ENCODE measurements at regions not wholly inside any gene's neighbourhood (a gene's known extent, or its start where the extent isn't known, plus 50 kb on each side); places are given as distances from the start of the nearest gene placed in this dataset.

- TF ChIP-seq POLR2A (IDR thresholded peaks at IDR 0.05), result no peak
- no peak for TF ChIP-seq EP300 (IDR thresholded peaks at IDR 0.05)
- no peak for TF ChIP-seq CTCF (IDR thresholded peaks at IDR 0.05)
- Histone ChIP-seq H3K36me3 (no peaks in the 10 kb centered on the region), H3K9me3 (peaks cover 0 to 14% (median 0%) of the 10 kb centered on the region in 4 donors), H3K4me1 (peaks cover 0 to 16% (median 5%) of the 10 kb centered on the region in 4 donors), H3K27ac (peak overlapping the region in 2 of 4 donors; percentile 6 to 15), H3K27me3 (no peaks in the 10 kb centered on the region), H3K4me3 (no peak overlapping the region)
- no peak for DNase-seq (ENCODE audit: low spot score in 2 of 2)
- 16 to 22% methylated on average over 1 of the region's 1 CpG for WGBS, 2 donors
Measured at GRCh38 chr1:185645686-185646085, 88.5 kb upstream of the HMCN1 start.

GRCh38 chr1:185645162-185645640, 89.0 kb upstream of the HMCN1 start:
- Histone ChIP-seq H3K4me3 (no peak overlapping the region), H3K27me3 (no peaks in the 10 kb centered on the region), H3K9me3 (peaks cover 0 to 14% (median 0%) of the 10 kb centered on the region in 4 donors), H3K36me3 (no peaks in the 10 kb centered on the region), H3K27ac (peak overlapping the region in 2 of 4 donors; percentile 6 to 15), H3K4me1 (peaks cover 0 to 16% (median 5%) of the 10 kb centered on the region in 4 donors)
- TF ChIP-seq POLR2A (IDR thresholded peaks at IDR 0.05) (no peak), CTCF (IDR thresholded peaks at IDR 0.05) (no peak), EP300 (IDR thresholded peaks at IDR 0.05) (no peak)
- 88 to 93% methylated on average over 2 of the region's 2 CpGs for WGBS, 2 donors
- DNase-seq (ENCODE audit: low spot score in 2 of 2), result no peak

- 83 to 93% methylated on average over 1 of the region's 1 CpG for WGBS, 2 donors
- Histone ChIP-seq H3K27ac (no peak overlapping the region), H3K4me1 (peaks cover 0 to 16% (median 5%) of the 10 kb centered on the region in 4 donors), H3K36me3 (no peaks in the 10 kb centered on the region), H3K27me3 (no peaks in the 10 kb centered on the region), H3K4me3 (no peak overlapping the region), H3K9me3 (peaks cover 0 to 13% (median 0%) of the 10 kb centered on the region in 4 donors)
- DNase-seq (ENCODE audit: low spot score in 2 of 2), result no peak
- TF ChIP-seq POLR2A (IDR thresholded peaks at IDR 0.05) (no peak), CTCF (IDR thresholded peaks at IDR 0.05) (no peak), EP300 (IDR thresholded peaks at IDR 0.05) (no peak)
Measured at GRCh38 chr1:185644531-185644930, 89.7 kb upstream of the HMCN1 start.

GRCh38 chr1:185636848-185637247, 97.3 kb upstream of the HMCN1 start:
- TF ChIP-seq EP300 (IDR thresholded peaks at IDR 0.05), result no peak
- TF ChIP-seq CTCF (IDR thresholded peaks at IDR 0.05), result no peak
- TF ChIP-seq POLR2A (IDR thresholded peaks at IDR 0.05), result no peak
- no peak for DNase-seq (ENCODE audit: low spot score in 2 of 2)
- H3K9me3 ChIP-seq, result peaks cover 0 to 5% (median 0%) of the 10 kb centered on the region in 4 donors

GRCh38 chr1:185634704-185635103, 99.5 kb upstream of the HMCN1 start:
- Histone ChIP-seq H3K27me3 (no peaks in the 10 kb centered on the region), H3K4me1 (no peaks in the 10 kb centered on the region), H3K27ac (no peak overlapping the region), H3K9me3 (peaks cover 0 to 5% (median 0%) of the 10 kb centered on the region in 4 donors), H3K4me3 (no peak overlapping the region), H3K36me3 (no peaks in the 10 kb centered on the region)
- no peak for DNase-seq (ENCODE audit: low spot score in 2 of 2)
- no peak for TF ChIP-seq CTCF (IDR thresholded peaks at IDR 0.05)
- TF ChIP-seq POLR2A (IDR thresholded peaks at IDR 0.05), result no peak
- no peak for TF ChIP-seq EP300 (IDR thresholded peaks at IDR 0.05)
- 92 to 94% methylated on average over 4 of the region's 4 CpGs for WGBS, 2 donors

More at GRCh38 chr1:185636848-185637247, 97.3 kb upstream of the HMCN1 start:
- Histone ChIP-seq H3K36me3 (no peaks in the 10 kb centered on the region), H3K4me3 (no peak overlapping the region), H3K27me3 (no peaks in the 10 kb centered on the region), H3K4me1 (no peaks in the 10 kb centered on the region), H3K27ac (no peak overlapping the region)

Data from tibial nerve (tissue), 4 donors.